ENCODE measurements at regions not wholly inside any gene's neighbourhood (a gene's known extent, or its start where the extent isn't known, plus 50 kb on each side); places are given as distances from the start of the nearest gene placed in this dataset.
A peak's percentile ranks its signal among the peaks of the same experiment; 100 is the strongest.

GRCh38 chr9:4423207-4423610 lies 67.1 kb upstream of the SLC1A1 start:
- TF ChIP-seq NFE2L1 (CRISPR knock-in tag; IDR thresholded peaks at IDR 0.05), result no peak
- TF ChIP-seq GRHL2 (CRISPR knock-in tag; IDR thresholded peaks at IDR 0.05; ENCODE audit: insufficient replicate concordance, severe bottlenecking), result no peak
- no peak for TF ChIP-seq SOX15 (CRISPR knock-in tag; IDR thresholded peaks at IDR 0.05)
- TF ChIP-seq EMX1 (CRISPR knock-in tag; IDR thresholded peaks at IDR 0.05), result no peak
- no peak for TF ChIP-seq IRF2 (CRISPR knock-in tag; IDR thresholded peaks at IDR 0.05; ENCODE audit: borderline replicate concordance, low read depth)
- TF ChIP-seq ATF6 (CRISPR knock-in tag; IDR thresholded peaks at IDR 0.05), result no peak
- TF ChIP-seq TCF7 (CRISPR knock-in tag; IDR thresholded peaks at IDR 0.05; ENCODE audit: low read depth), result no peak
- TF ChIP-seq MLX (CRISPR knock-in tag; IDR thresholded peaks at IDR 0.05), result no peak
- no peak for TF ChIP-seq PRRX2 (CRISPR knock-in tag; IDR thresholded peaks at IDR 0.05)
- no peak for TF ChIP-seq ZNF512 (CRISPR knock-in tag; IDR thresholded peaks at IDR 0.05; ENCODE audit: borderline replicate concordance)
- no peak for TF ChIP-seq ZNF138 (CRISPR knock-in tag; conservative IDR thresholded peaks at IDR 0.05)
- TF ChIP-seq ZNF317 (CRISPR knock-in tag; IDR thresholded peaks at IDR 0.05; ENCODE audit: borderline replicate concordance, low read depth), result no peak
- no peak for TF ChIP-seq ZNF423 (CRISPR knock-in tag; IDR thresholded peaks at IDR 0.05)
- Mint-ChIP-seq H3K4me1 (peaks cover 18% of the 10 kb centered on the region), H3K4me3 (no peak overlapping the region), H3K27me3 (ENCODE audit: low read depth) (no peaks in the 10 kb centered on the region), H3K27ac (no peak overlapping the region), H3K9me3 (no peaks in the 10 kb centered on the region), H3K36me3 (no peaks in the 10 kb centered on the region)
- ChIA-PET POLR2A (no interaction called here), CTCF (interaction anchor here (0.6 to 1.5 kb wide), 7 partner anchors 9 to 181 kb away, joined by 3 to 13 read pairs (median 4); no protein-coding TSS in a partner anchor)
- DNase-seq (ENCODE audit: low spot score) (peak; percentile 16), ATAC-seq (peak; percentile 74)

- no peaks in the 10 kb centered on the region for H3K36me3 Mint-ChIP-seq
- no peak for TF ChIP-seq ZNF512 (CRISPR knock-in tag; IDR thresholded peaks at IDR 0.05; ENCODE audit: borderline replicate concordance)
- no peak for TF ChIP-seq ELF4 (CRISPR knock-in tag; IDR thresholded peaks at IDR 0.05; ENCODE audit: low read depth)
- no peak for TF ChIP-seq ETV6 (CRISPR knock-in tag; IDR thresholded peaks at IDR 0.05)
- no peak for TF ChIP-seq PRRX2 (CRISPR knock-in tag; IDR thresholded peaks at IDR 0.05)
- no peak for TF ChIP-seq GABPB1 (CRISPR knock-in tag; IDR thresholded peaks at IDR 0.05)
- TF ChIP-seq ZNF281 (CRISPR knock-in tag; IDR thresholded peaks at IDR 0.05), result no peak
- TF ChIP-seq PRDM15 (CRISPR knock-in tag; IDR thresholded peaks at IDR 0.05), result no peak
- no peak for TF ChIP-seq TCF7 (CRISPR knock-in tag; IDR thresholded peaks at IDR 0.05; ENCODE audit: low read depth)
- no peak for TF ChIP-seq TP53 (CRISPR knock-in tag; IDR thresholded peaks at IDR 0.05)
- TF ChIP-seq ZNF416 (CRISPR knock-in tag; IDR thresholded peaks at IDR 0.05), result no peak
- TF ChIP-seq ZNF423 (CRISPR knock-in tag; IDR thresholded peaks at IDR 0.05), result no peak
- ChIA-PET POLR2A (no interaction called here), CTCF (interaction anchor here (1.0 to 1.5 kb wide), 3 partner anchors 35 to 126 kb away, joined by 4 to 13 read pairs (median 5); no protein-coding TSS in a partner anchor)
- H3K9me3 Mint-ChIP-seq, result no peaks in the 10 kb centered on the region
- no peaks in the 10 kb centered on the region for H3K27me3 Mint-ChIP-seq (ENCODE audit: low read depth)
- DNase-seq (ENCODE audit: low spot score) (no peak), ATAC-seq (no peak)
- H3K4me1 Mint-ChIP-seq, result peaks cover 18% of the 10 kb centered on the region
- H3K27ac Mint-ChIP-seq, result no peak overlapping the region
- H3K4me3 Mint-ChIP-seq, result no peak overlapping the region
Observed at GRCh38 chr9:4422495-4422894, 67.8 kb upstream of the SLC1A1 start.
